Calu3 (cell line): ENCODE measurements at regions not wholly inside any gene's neighbourhood (a gene's known extent, or its start where the extent isn't known, plus 50 kb on each side); places are given as distances from the start of the nearest gene placed in this dataset.

Source experiments
- BruUV-seq: library from RNA; stranded (reverse); fragments of 400-500 nt; replicated peaks from 2 replicates; lab custom pipeline; 2021; lab: Mats Ljungman, UMichigan
- CTCF ChIA-PET: fragments of 300-600 bp; sonication (Branson Sonifier 250); formaldehyde crosslinking; loops from one replicate; lab custom pipeline; 2022; ENCODE audit warnings: antibody characterized with exemption; lab: Charles Lee
- DNase-seq: peaks from one replicate; pipeline ENCODE4 v3.0.0; 2022
- H3K27ac Mint-ChIP-seq: one replicate; pipeline ENCODE4 v1.8.0; 2022; ENCODE audit warnings: mixed read lengths; ENCODE audit not compliant: unreplicated experiment
- H3K27me3 Mint-ChIP-seq: one replicate; pipeline ENCODE4 v1.8.0; 2022; ENCODE audit warnings: mixed read lengths; ENCODE audit not compliant: unreplicated experiment
- H3K36me3 Mint-ChIP-seq: one replicate; pipeline ENCODE4 v1.8.0; 2022; ENCODE audit warnings: mild to moderate bottlenecking, moderate library complexity, mixed read lengths; ENCODE audit not compliant: insufficient read depth, unreplicated experiment
- H3K4me1 Mint-ChIP-seq: one replicate; pipeline ENCODE4 v1.8.0; 2022; ENCODE audit warnings: mild to moderate bottlenecking, low read depth, mixed read lengths; ENCODE audit not compliant: unreplicated experiment
- H3K4me3 Mint-ChIP-seq: one replicate; pipeline ENCODE4 v1.8.0; 2022; ENCODE audit warnings: mild to moderate bottlenecking, low read depth, moderate library complexity, mixed read lengths; ENCODE audit not compliant: unreplicated experiment
- H3K9me3 Mint-ChIP-seq: one replicate; pipeline ENCODE4 v1.8.0; 2022; ENCODE audit warnings: low read depth, mixed read lengths; ENCODE audit not compliant: unreplicated experiment
- intact Hi-C: fragments of 100-400 bp; cut with micrococcal nuclease; formaldehyde crosslinking; loops from one replicate; pipeline ENCODE4 v1.10.0; 2022; ENCODE audit not compliant: unreplicated experiment
- TF ChIP-seq, protein P1 (sequence below): fragments of 200-600 bp; IDR thresholded peaks from one replicate; pipeline ENCODE4 v1.8.0; 2022; ENCODE audit warnings: antibody characterized with exemption; ENCODE audit not compliant: unreplicated experiment

DNA sequence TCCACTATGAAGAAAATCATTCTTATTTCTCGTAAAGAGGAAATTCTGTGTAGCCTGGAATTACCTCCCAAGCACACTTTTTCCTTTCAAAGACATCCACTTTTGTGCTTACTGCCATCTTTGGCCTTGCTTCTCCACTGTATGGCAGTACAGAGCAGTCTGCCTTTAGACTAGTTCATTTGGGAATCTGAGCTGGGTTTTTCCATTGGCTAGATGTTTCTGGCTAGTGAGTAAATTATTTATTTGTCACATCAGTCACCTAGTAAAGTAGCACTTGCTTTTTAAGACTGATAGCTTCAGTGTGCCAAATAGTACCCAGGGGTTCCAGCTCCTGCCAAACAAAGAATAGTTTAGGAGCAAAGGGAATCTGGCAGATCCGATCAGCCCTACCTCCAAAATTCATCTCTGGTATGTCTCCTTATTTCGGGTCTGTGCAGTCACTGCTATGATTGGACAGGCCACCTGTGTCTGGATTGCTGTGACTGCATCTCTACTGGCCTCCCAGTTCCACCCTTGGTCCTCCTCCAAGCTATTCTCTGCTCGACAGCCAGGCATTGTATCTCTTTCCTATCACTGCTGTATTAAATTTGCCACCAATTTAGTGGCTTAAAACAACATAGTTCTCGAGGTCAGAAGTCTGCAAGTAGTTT lies 97.6 kb downstream of the NUDT12 start:
- Mint-ChIP-seq H3K27ac (no peak overlapping the region), H3K36me3 (no peaks in the 10 kb centered on the region), H3K4me3 (no peak overlapping the region), H3K27me3 (no peaks in the 10 kb centered on the region), H3K4me1 (peaks cover 11% of the 10 kb centered on the region), H3K9me3 (no peaks in the 10 kb centered on the region)
- no TSS peak for BruUV-seq
- TF ChIP-seq, protein P1, sequence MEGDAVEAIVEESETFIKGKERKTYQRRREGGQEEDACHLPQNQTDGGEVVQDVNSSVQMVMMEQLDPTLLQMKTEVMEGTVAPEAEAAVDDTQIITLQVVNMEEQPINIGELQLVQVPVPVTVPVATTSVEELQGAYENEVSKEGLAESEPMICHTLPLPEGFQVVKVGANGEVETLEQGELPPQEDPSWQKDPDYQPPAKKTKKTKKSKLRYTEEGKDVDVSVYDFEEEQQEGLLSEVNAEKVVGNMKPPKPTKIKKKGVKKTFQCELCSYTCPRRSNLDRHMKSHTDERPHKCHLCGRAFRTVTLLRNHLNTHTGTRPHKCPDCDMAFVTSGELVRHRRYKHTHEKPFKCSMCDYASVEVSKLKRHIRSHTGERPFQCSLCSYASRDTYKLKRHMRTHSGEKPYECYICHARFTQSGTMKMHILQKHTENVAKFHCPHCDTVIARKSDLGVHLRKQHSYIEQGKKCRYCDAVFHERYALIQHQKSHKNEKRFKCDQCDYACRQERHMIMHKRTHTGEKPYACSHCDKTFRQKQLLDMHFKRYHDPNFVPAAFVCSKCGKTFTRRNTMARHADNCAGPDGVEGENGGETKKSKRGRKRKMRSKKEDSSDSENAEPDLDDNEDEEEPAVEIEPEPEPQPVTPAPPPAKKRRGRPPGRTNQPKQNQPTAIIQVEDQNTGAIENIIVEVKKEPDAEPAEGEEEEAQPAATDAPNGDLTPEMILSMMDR: no peak
- no peak for DNase-seq
- CTCF ChIA-PET: no interaction called here
- intact Hi-C loops: no loop called here

GRCh38 chr5:103463261-103463660 lies 99.3 kb downstream of the NUDT12 start:
- Mint-ChIP-seq H3K9me3 (no peaks in the 10 kb centered on the region), H3K27ac (no peak overlapping the region)

GRCh38 chr5:103461243-103461642 lies 101.3 kb downstream of the NUDT12 start:
- Mint-ChIP-seq H3K4me3 (no peak overlapping the region), H3K36me3 (no peaks in the 10 kb centered on the region), H3K27ac (no peak overlapping the region), H3K9me3 (no peaks in the 10 kb centered on the region), H3K4me1 (no peaks in the 10 kb centered on the region), H3K27me3 (no peaks in the 10 kb centered on the region)
- DNase-seq: no peak
- intact Hi-C loops: no loop called here
- BruUV-seq: no TSS peak
- TF ChIP-seq, protein P1: no peak
- CTCF ChIA-PET: interaction anchor here (0.6 kb wide), 1 partner anchor 105 kb away, joined by 6 read pairs; no protein-coding TSS in a partner anchor

More at GRCh38 chr5:103463261-103463660, 99.3 kb downstream of the NUDT12 start:
- Mint-ChIP-seq H3K36me3 (no peaks in the 10 kb centered on the region), H3K4me3 (no peak overlapping the region), H3K27me3 (no peaks in the 10 kb centered on the region), H3K4me1 (no peaks in the 10 kb centered on the region)
- intact Hi-C loops: no loop called here
- TF ChIP-seq, protein P1: no peak
- no TSS peak for BruUV-seq
- no peak for DNase-seq
- CTCF ChIA-PET: no interaction called here

- Mint-ChIP-seq H3K9me3 (no peaks in the 10 kb centered on the region), H3K27me3 (no peaks in the 10 kb centered on the region), H3K36me3 (no peaks in the 10 kb centered on the region), H3K27ac (no peak overlapping the region), H3K4me1 (no peaks in the 10 kb centered on the region), H3K4me3 (no peak overlapping the region)
- CTCF ChIA-PET: no interaction called here
- DNase-seq: no peak
- intact Hi-C loops: no loop called here
- TF ChIP-seq, protein P1: no peak
- BruUV-seq: no TSS peak
These were observed 104.0 kb downstream of the NUDT12 start for GRCh38 chr5:103458497-103459040.
